ENCODE measurements at regions not wholly inside any gene's neighbourhood (a gene's known extent, or its start where the extent isn't known, plus 50 kb on each side); places are given as distances from the start of the nearest gene placed in this dataset.
A peak's percentile ranks its signal among the peaks of the same experiment; 100 is the strongest.
"Not testable (repeated sequence)": the region's sequence is repeated elsewhere in the genome, so short reads cannot be mapped to it uniquely, and the experiment has no call there.

DNA sequence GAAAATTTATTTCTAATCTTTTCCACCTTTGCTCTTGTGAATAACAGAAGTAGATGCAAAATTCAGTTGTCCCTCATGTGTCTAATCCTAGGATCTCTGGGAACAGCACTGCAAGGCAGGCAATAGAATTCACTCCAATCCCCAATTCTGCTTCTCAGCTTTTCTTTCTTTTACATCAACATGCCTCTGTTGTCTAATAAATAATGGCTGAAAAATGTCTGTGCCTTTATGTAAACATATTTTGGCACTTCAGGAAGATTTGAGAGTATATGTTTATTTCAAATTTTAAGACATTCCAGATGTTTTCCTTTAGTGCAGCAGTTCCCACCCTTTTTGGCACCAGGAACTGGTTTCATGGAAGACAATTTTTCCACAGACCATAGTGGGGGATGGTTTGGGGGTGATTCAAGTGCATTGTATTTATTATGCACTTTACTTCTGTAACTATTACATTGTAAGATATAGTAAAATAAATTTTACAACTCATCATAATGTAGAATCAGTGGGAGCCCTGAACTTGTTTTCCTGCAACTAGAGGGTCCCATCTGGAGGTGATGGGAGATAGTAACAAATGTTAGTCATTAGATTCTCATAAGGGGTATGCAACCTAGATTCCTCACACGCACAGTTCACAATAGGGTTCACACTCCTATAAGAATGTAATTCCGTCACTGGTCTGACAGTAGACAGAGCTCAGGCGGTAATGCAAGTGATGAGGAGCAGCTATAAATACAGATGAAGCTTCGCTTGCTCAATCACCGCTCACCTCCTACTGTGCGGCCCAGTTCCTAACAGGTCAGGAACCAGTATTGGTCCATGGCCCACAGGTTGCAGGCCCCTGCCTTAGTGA, 590.3 kb upstream of the CNTNAP5 start:
- Histone ChIP-seq H3K27ac (ENCODE audit: low read length) (no peak overlapping the region), H3K9me3 (ENCODE audit: control insufficient read depth, low read length) (no peaks in the 10 kb centered on the region), H3K4me3 (ENCODE audit: low read length) (no peak overlapping the region), H3K4me1 (ENCODE audit: control insufficient read depth, insufficient read depth, low read length) (no peaks in the 10 kb centered on the region), H3K27me3 (ENCODE audit: control insufficient read depth, insufficient read depth) (no peaks in the 10 kb centered on the region)
- 93% methylated on average over 6 of the region's 6 CpGs for WGBS
- intact Hi-C loops (cut with DNase I) = no loop called here
- ATAC-seq = no peak
- no peak for DNase-seq

- H3K4me1 ChIP-seq (ENCODE audit: control insufficient read depth, insufficient read depth, low read length) = no peaks in the 10 kb centered on the region
- DNase-seq (no peak), ATAC-seq (no peak)
- intact Hi-C loops (cut with DNase I) = no loop called here
- no peaks in the 10 kb centered on the region for H3K27me3 ChIP-seq (ENCODE audit: control insufficient read depth, insufficient read depth)
- H3K9me3 ChIP-seq (ENCODE audit: control insufficient read depth, low read length) = no peaks in the 10 kb centered on the region
- no peak overlapping the region for H3K4me3 ChIP-seq (ENCODE audit: low read length)
- WGBS = 29% methylated on average over 1 of the region's 1 CpG
- no peak overlapping the region for H3K27ac ChIP-seq (ENCODE audit: low read length)
These were observed 586.8 kb upstream of the CNTNAP5 start for GRCh38 chr2:123438251-123438650.

DNA sequence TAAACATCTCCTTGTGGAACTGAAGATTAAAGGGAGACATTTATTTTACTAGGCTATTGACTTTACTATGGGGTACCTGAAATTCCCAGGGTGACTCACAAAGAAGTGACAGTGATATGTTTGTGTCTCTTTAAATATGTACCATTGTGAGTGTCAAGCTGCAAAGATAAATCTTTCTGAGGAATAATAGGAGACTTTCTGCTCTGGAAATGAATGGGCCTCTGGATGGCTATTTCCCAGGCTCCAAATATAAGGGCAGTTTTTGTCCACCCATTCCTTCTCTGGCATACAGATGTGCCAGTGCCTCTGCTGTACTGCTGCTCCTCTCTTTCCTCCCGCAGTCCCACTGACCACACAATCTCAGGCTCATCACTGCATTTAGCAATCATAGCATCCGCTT, 586.4 kb upstream of the CNTNAP5 start:
- Histone ChIP-seq H3K4me1 (ENCODE audit: control insufficient read depth, insufficient read depth, low read length) (no peaks in the 10 kb centered on the region), H3K9me3 (ENCODE audit: control insufficient read depth, low read length) (no peaks in the 10 kb centered on the region), H3K4me3 (ENCODE audit: low read length) (no peak overlapping the region), H3K27me3 (ENCODE audit: control insufficient read depth, insufficient read depth) (no peaks in the 10 kb centered on the region), H3K27ac (ENCODE audit: low read length) (no peak overlapping the region)
- DNase-seq (no peak), ATAC-seq (no peak)
- intact Hi-C loops (cut with DNase I) = no loop called here
- WGBS = 75% methylated on average over 2 of the region's 2 CpGs

DNA sequence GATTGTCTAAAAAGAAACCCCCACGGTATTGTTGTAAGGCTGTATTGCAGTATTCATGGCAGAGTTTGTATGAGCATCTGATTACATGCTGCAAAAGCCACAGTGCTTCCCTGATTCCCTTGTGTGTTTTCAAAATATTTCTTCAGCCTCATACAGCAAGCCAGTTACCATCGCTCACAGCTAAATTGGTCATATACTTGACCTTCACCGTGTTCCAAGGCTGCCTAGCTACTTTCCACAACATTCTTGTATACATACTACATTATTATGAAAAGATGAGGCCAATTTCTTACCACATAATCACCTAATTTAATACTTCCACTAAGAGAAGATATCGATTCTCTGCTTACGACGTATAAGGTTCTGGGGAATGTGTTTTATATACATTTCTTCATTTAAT, 576.3 kb upstream of the CNTNAP5 start:
- Histone ChIP-seq H3K27me3 (ENCODE audit: control insufficient read depth, insufficient read depth) (no peaks in the 10 kb centered on the region), H3K4me3 (ENCODE audit: low read length) (no peak overlapping the region), H3K4me1 (ENCODE audit: control insufficient read depth, insufficient read depth, low read length) (no peaks in the 10 kb centered on the region), H3K9me3 (ENCODE audit: control insufficient read depth, low read length) (no peaks in the 10 kb centered on the region), H3K27ac (ENCODE audit: low read length) (no peak overlapping the region)
- DNase-seq (no peak), ATAC-seq (no peak)
- WGBS = 71% methylated on average over 6 of the region's 6 CpGs
- intact Hi-C loops (cut with DNase I) = no loop called here

DNA sequence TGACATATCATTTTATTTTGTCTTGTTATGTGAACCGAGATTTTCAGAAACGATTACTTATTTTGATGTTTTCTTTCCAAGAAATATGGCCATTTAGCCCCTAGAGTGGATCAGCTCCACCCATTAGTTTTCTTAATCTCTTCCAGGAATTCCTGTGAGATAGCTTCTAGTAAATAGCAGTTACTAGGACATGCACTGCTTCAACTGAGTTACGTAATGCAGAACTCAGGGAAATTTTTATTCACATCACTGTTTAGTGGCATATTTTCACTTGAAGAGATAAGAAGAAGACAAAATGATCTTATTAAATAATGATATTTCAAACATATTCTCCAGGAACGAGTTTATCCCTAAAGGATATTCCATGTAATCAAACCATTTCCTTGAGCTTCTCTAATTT, 573.5 kb upstream of the CNTNAP5 start:
- ATAC-seq = peak; percentile 74
- 37% methylated on average over 4 of the region's 4 CpGs for WGBS

GRCh38 chr2:123453046-123453700, 571.9 kb upstream of the CNTNAP5 start:
- H3K27me3 ChIP-seq (ENCODE audit: control insufficient read depth, insufficient read depth) = no peaks in the 10 kb centered on the region
- no peaks in the 10 kb centered on the region for H3K4me1 ChIP-seq (ENCODE audit: control insufficient read depth, insufficient read depth, low read length)
- intact Hi-C loops (cut with DNase I) = no loop called here
- no peaks in the 10 kb centered on the region for H3K9me3 ChIP-seq (ENCODE audit: control insufficient read depth, low read length)
- DNase-seq (no peak), ATAC-seq (no peak)
- 81% methylated on average over 4 of the region's 4 CpGs for WGBS
- no peak overlapping the region for H3K4me3 ChIP-seq (ENCODE audit: low read length)
- H3K27ac ChIP-seq (ENCODE audit: low read length) = no peak overlapping the region

More for the DNA sequence above, 573.5 kb upstream of the CNTNAP5 start:
- Histone ChIP-seq H3K4me3 (ENCODE audit: low read length) (no peak overlapping the region), H3K27ac (ENCODE audit: low read length) (no peak overlapping the region), H3K4me1 (ENCODE audit: control insufficient read depth, insufficient read depth, low read length) (no peaks in the 10 kb centered on the region), H3K27me3 (ENCODE audit: control insufficient read depth, insufficient read depth) (no peaks in the 10 kb centered on the region), H3K9me3 (ENCODE audit: control insufficient read depth, low read length) (no peaks in the 10 kb centered on the region)
- DNase-seq = no peak
- intact Hi-C loops (cut with DNase I) = no loop called here

GRCh38 chr2:123453772-123454171, 571.3 kb upstream of the CNTNAP5 start:
- Histone ChIP-seq H3K27me3 (ENCODE audit: control insufficient read depth, insufficient read depth) (no peaks in the 10 kb centered on the region), H3K27ac (ENCODE audit: low read length) (no peak overlapping the region), H3K4me3 (ENCODE audit: low read length) (no peak overlapping the region), H3K9me3 (ENCODE audit: control insufficient read depth, low read length) (no peaks in the 10 kb centered on the region), H3K4me1 (ENCODE audit: control insufficient read depth, insufficient read depth, low read length) (no peaks in the 10 kb centered on the region)
- DNase-seq (no peak), ATAC-seq (no peak)
- WGBS = 55% methylated on average over 3 of the region's 3 CpGs
- intact Hi-C loops (cut with DNase I) = no loop called here

DNA sequence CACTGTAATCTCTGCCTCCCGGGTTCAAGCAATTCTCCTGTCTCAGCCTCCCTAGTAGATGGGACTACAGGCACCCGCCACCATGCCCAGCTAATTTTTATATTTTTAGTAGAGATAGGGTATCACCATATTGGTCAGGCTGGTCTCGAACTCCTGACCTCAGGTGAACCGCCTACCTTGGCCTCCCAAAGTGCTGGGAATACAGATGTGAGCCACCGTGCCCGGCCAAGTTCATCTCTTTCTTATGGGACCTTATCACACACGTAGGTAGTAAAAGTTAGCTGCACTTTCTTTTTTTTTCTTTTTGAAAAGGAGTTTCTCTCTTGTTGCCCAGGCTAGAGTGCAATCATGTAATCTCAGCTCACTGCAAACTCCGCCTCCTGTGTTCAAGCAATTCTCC, 569.9 kb upstream of the CNTNAP5 start:
- H3K27ac ChIP-seq (ENCODE audit: low read length); H3K4me1 ChIP-seq (ENCODE audit: control insufficient read depth, insufficient read depth, low read length); intact Hi-C loops (cut with DNase I); H3K27me3 ChIP-seq (ENCODE audit: control insufficient read depth, insufficient read depth); H3K9me3 ChIP-seq (ENCODE audit: control insufficient read depth, low read length); ATAC-seq; DNase-seq; H3K4me3 ChIP-seq (ENCODE audit: low read length): not testable (repeated sequence)
- WGBS = 96% methylated on average over 8 of the region's 8 CpGs

- ATAC-seq = no peak
- 50% methylated on average over 2 of the region's 2 CpGs for WGBS
- no peaks in the 10 kb centered on the region for H3K9me3 ChIP-seq (ENCODE audit: control insufficient read depth, low read length)
- H3K27me3 ChIP-seq (ENCODE audit: control insufficient read depth, insufficient read depth) = no peaks in the 10 kb centered on the region
- DNase-seq = no peak
- H3K4me1 ChIP-seq (ENCODE audit: control insufficient read depth, insufficient read depth, low read length) = no peaks in the 10 kb centered on the region
- H3K4me3 ChIP-seq (ENCODE audit: low read length) = no peak overlapping the region
- no peak overlapping the region for H3K27ac ChIP-seq (ENCODE audit: low read length)
- intact Hi-C loops (cut with DNase I) = no loop called here
These were observed 568.7 kb upstream of the CNTNAP5 start for GRCh38 chr2:123456416-123456815.

GRCh38 chr2:123463886-123464285, 561.2 kb upstream of the CNTNAP5 start:
- intact Hi-C loops (cut with DNase I) = no loop called here

DNA sequence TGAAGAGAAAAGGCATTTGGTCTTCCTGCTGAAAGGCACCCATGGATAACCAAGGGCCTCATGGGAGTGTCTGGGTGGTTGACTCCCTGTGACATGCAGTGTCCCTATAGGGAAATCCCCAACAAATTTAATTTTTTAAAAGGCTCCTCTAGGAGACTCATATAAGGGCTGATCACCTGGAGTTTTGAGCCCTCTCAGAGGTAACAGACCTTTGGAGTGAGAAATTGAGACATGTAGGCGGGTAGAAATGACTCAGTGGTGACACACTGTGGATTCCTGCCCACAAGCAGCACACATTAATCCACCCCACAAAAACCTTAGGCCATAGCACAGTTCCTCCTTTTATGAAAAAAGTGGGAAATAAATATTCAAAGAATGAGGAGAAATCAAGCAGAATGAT, 557.0 kb upstream of the CNTNAP5 start:
- no peak for ATAC-seq
- intact Hi-C loops (cut with DNase I) = no loop called here
- H3K27ac ChIP-seq (ENCODE audit: low read length) = no peak overlapping the region
- H3K9me3 ChIP-seq (ENCODE audit: control insufficient read depth, low read length) = no peaks in the 10 kb centered on the region
- no peaks in the 10 kb centered on the region for H3K4me1 ChIP-seq (ENCODE audit: control insufficient read depth, insufficient read depth, low read length)
- no peaks in the 10 kb centered on the region for H3K27me3 ChIP-seq (ENCODE audit: control insufficient read depth, insufficient read depth)
- no peak overlapping the region for H3K4me3 ChIP-seq (ENCODE audit: low read length)
- 0% methylated on average over 1 of the region's 1 CpG for WGBS
- DNase-seq = no peak

More at GRCh38 chr2:123463886-123464285, 561.2 kb upstream of the CNTNAP5 start:
- Histone ChIP-seq H3K27ac (ENCODE audit: low read length) (no peak overlapping the region), H3K27me3 (ENCODE audit: control insufficient read depth, insufficient read depth) (no peaks in the 10 kb centered on the region), H3K4me1 (ENCODE audit: control insufficient read depth, insufficient read depth, low read length) (no peaks in the 10 kb centered on the region), H3K9me3 (ENCODE audit: control insufficient read depth, low read length) (no peaks in the 10 kb centered on the region), H3K4me3 (ENCODE audit: low read length) (no peak overlapping the region)
- ATAC-seq (no peak), DNase-seq (no peak)
